ENCODE measurements at regions not wholly inside any gene's neighbourhood (a gene's known extent, or its start where the extent isn't known, plus 50 kb on each side); places are given as distances from the start of the nearest gene placed in this dataset.

- TF ChIP-seq CTCF (IDR thresholded peaks at IDR 0.05; ENCODE audit: insufficient read depth, low read length, poor library complexity, severe bottlenecking): no peak
- no peak for DNase-seq (ENCODE audit: low read depth)
- H3K4me3 ChIP-seq (ENCODE audit: low read depth, low read length): no peak overlapping the region
- no peaks in the 10 kb centered on the region for H3K27me3 ChIP-seq (ENCODE audit: control insufficient read depth, insufficient read depth, low read length)
- no peaks in the 10 kb centered on the region for H3K36me3 ChIP-seq (ENCODE audit: control insufficient read depth, insufficient read depth, low read length)
These were observed 1237.0 kb upstream of the USP15 start for GRCh38 chr12:61023231-61023630.

- Histone ChIP-seq H3K36me3 (ENCODE audit: control insufficient read depth, insufficient read depth, low read length) (no peaks in the 10 kb centered on the region), H3K4me3 (ENCODE audit: low read depth, low read length) (no peak overlapping the region), H3K27me3 (ENCODE audit: control insufficient read depth, insufficient read depth, low read length) (no peaks in the 10 kb centered on the region)
- DNase-seq (ENCODE audit: low read depth): no peak
- TF ChIP-seq CTCF (IDR thresholded peaks at IDR 0.05; ENCODE audit: insufficient read depth, low read length, poor library complexity, severe bottlenecking): no peak
These were observed 1230.7 kb upstream of the USP15 start for GRCh38 chr12:61029516-61029915.

DNA sequence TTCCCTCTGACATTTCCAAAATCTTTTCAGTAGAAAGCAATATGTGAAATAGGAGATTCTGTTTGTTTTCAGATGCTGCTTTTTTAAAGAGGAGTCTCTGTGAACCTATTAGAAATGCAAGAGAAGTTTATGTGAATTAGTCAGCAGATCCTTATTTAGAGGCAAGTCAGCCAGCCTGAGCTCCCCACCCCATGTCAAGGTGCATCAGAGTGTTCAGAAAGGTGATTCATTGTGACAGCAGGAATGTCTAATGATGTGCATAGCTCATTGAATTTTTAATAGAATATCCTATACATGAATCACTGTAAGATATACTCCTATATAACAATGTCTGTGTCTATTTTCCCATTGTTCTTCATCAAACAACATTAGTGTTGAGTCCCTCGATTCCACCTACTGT lies 1222.4 kb upstream of the USP15 start:
- no peaks in the 10 kb centered on the region for H3K27me3 ChIP-seq (ENCODE audit: control insufficient read depth, insufficient read depth, low read length)
- DNase-seq (ENCODE audit: low read depth): no peak
- H3K36me3 ChIP-seq (ENCODE audit: control insufficient read depth, insufficient read depth, low read length): no peaks in the 10 kb centered on the region
- no peak overlapping the region for H3K4me3 ChIP-seq (ENCODE audit: low read depth, low read length)
- no peak for TF ChIP-seq CTCF (IDR thresholded peaks at IDR 0.05; ENCODE audit: insufficient read depth, low read length, poor library complexity, severe bottlenecking)

DNA sequence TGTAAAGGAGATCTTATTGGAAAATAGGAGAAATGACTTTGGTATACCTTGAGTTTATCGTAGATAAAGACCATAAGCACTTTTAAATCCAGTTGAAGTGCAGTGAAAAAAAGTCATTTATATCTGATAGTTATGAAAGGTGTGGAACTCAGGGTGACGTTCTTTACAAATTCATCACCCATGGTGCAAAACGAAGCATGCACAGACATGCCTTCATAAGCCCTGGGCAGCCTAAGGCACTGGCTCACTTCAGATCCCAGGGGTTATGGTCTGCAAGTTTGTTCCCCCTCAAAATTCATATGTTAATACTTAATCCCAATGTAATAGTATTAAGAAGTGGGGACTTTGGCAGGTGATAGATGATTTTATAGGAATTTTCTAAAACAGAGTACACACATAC lies 1216.4 kb upstream of the USP15 start:
- Histone ChIP-seq H3K27me3 (ENCODE audit: control insufficient read depth, insufficient read depth, low read length) (no peaks in the 10 kb centered on the region), H3K36me3 (ENCODE audit: control insufficient read depth, insufficient read depth, low read length) (no peaks in the 10 kb centered on the region), H3K4me3 (ENCODE audit: low read depth, low read length) (no peak overlapping the region)
- no peak for DNase-seq (ENCODE audit: low read depth)
- no peak for TF ChIP-seq CTCF (IDR thresholded peaks at IDR 0.05; ENCODE audit: insufficient read depth, low read length, poor library complexity, severe bottlenecking)

DNA sequence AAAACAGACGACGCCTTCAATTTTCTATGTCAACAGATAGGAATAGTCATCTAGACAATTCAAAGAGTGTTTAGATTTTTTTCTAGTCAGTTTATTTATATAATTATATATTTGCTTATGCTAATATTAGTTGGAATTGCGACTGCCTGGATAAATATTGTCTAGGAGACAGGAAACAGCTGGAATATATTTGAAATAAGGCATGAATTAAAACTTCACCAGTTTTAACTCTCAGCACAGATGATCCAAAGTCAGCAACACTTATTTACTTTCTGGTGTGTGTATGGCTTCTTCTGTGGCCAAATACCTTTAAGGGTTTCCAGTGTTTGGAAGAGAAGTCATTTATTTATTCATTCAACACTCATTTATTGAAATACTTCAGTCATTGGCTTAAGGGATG lies 1215.4 kb upstream of the USP15 start:
- DNase-seq (ENCODE audit: low read depth): no peak
- no peaks in the 10 kb centered on the region for H3K36me3 ChIP-seq (ENCODE audit: control insufficient read depth, insufficient read depth, low read length)
- H3K4me3 ChIP-seq (ENCODE audit: low read depth, low read length): no peak overlapping the region
- no peaks in the 10 kb centered on the region for H3K27me3 ChIP-seq (ENCODE audit: control insufficient read depth, insufficient read depth, low read length)
- no peak for TF ChIP-seq CTCF (IDR thresholded peaks at IDR 0.05; ENCODE audit: insufficient read depth, low read length, poor library complexity, severe bottlenecking)

DNA sequence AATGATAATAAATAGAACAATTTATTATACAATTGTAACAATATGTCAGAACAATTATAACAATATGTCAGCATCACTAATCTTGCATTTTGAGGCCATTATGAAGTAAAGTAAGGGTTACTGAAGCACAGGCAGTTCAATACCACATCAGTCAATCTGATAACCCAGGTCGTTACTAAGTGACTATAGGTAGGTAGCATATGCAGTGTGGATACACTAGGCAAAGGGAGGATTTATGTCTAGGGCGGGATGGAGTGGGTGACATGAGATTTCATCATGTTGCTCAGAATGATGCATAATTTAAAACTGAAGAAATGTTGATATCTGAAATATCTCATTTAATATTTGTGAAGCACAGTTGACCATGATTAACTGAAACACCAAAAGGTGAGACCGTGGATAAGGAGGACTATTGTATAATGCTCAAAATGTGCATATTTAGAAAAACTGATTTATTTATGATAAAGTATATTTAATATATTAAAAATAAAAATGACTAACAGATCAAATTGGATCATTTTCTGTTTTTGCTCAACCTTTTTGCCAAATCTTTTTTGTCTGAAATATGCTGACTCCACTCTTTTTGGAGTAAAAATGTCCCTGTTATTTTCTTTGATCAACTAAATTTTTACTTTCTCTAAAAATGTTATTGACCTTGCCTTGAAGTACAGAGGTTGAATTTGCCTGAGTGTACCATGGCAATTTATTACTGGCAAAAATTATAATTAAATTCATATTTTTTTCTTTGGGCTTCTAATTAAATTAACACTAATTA lies 1189.4 kb upstream of the USP15 start:
- no peaks in the 10 kb centered on the region for H3K27me3 ChIP-seq (ENCODE audit: control insufficient read depth, insufficient read depth, low read length)
- no peaks in the 10 kb centered on the region for H3K36me3 ChIP-seq (ENCODE audit: control insufficient read depth, insufficient read depth, low read length)
- DNase-seq (ENCODE audit: low read depth): no peak
- no peak overlapping the region for H3K4me3 ChIP-seq (ENCODE audit: low read depth, low read length)
- TF ChIP-seq CTCF (IDR thresholded peaks at IDR 0.05; ENCODE audit: insufficient read depth, low read length, poor library complexity, severe bottlenecking): no peak

Measured in kidney epithelial cell (primary cell).